Uterus (tissue), 3 donors: ENCODE measurements at regions not wholly inside any gene's neighbourhood (a gene's known extent, or its start where the extent isn't known, plus 50 kb on each side); places are given as distances from the start of the nearest gene placed in this dataset.

Experiments
- DNase-seq, 2 donors: peaks; one replicate each; pipeline ENCODE4 v3.0.0-alpha.2; 2019 to 2020
- H3K27ac ChIP-seq, 2 donors: fragments of 200-600 bp; sonication (generic); 1 replicate in 1 of 2; 2 replicates in 1 of 2; pipeline ENCODE4 v1.5.1; 2016 to 2018
- H3K27me3 ChIP-seq, 2 donors: fragments of 200-600 bp; sonication (generic); one replicate each; pipeline ENCODE4 v1.5.1; 2018 to 2019; ENCODE audit warnings: control low read depth in 1 of 2
- H3K36me3 ChIP-seq, 2 donors: fragments of 200-600 bp; sonication (generic); one replicate each; pipeline ENCODE4 v1.5.1; 2019; ENCODE audit warnings: control low read depth in 1 of 2
- H3K4me1 ChIP-seq, 2 donors: fragments of 200-600 bp; sonication (generic); one replicate each; pipeline ENCODE4 v1.5.1; 2018 to 2019; ENCODE audit warnings: control low read depth in 1 of 2
- H3K4me3 ChIP-seq, 2 donors: fragments of 200-600 bp; sonication (generic); 1 replicate in 1 of 2; 2 replicates in 1 of 2; pipeline ENCODE4 v1.5.1; 2018 to 2019; ENCODE audit warnings: mild to moderate bottlenecking in 1 of 2
- H3K9me3 ChIP-seq, 2 donors: fragments of 200-600 bp; sonication (generic); one replicate each; pipeline ENCODE4 v1.5.1; 2019; ENCODE audit warnings: control low read depth in 1 of 2
- CTCF ChIP-seq, 4 experiments: fragments of 200-600 bp in 2 of 4; fragments of 450-650 bp in 2 of 4; sonication (generic) in 2 of 4; IDR thresholded peaks; one replicate each; pipeline ENCODE4 v1.5.1; 2016 to 2019; ENCODE audit warnings: antibody characterized with exemption in 4 of 4, mild to moderate bottlenecking in 2 of 4, moderate library complexity in 1 of 4
- POLR2A ChIP-seq, 2 donors: fragments of 450-650 bp; IDR thresholded peaks; one replicate each; pipeline ENCODE4 v1.6.1; 2016; ENCODE audit warnings: antibody characterized with exemption in 2 of 2, mild to moderate bottlenecking in 1 of 2, moderate library complexity in 1 of 2
- intact Hi-C: fragments of 100-400 bp; cut with DNase I; formaldehyde crosslinking; loops from one replicate; pipeline ENCODE4 v1.15.1; 2023; ENCODE audit warnings: low total_unique reads
- donor health status: DM: yes; HTN: yes; CAD: no.

DNA sequence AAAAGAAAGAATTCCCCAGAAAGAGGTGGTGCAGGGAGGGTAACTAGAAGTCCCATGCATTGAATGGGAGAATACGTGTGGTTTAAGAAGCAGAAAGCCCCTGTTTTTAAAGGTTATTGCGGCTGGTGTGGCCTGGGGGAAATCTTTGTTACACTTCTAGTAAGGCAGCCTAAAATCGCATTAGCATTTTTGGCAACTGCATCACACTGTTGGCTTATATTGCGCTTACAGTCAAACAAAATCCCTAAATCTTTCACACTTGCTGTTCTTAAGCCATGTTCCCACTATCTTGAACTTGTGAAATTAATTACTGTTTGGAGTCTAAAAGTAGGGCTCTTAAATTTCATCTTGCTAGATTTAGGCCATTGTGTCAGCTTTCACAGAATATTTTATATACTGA, 66.0 kb upstream of the GOLIM4 start:
- Histone ChIP-seq H3K4me1 (no peaks in the 10 kb centered on the region), H3K27me3 (no peaks in the 10 kb centered on the region), H3K4me3 (no peak overlapping the region), H3K9me3 (no peaks in the 10 kb centered on the region), H3K36me3 (peaks cover 0 to 3% of the 10 kb centered on the region in 2 donors), H3K27ac (peak overlapping the region; percentile 44 to 52)
- no peak for TF ChIP-seq POLR2A (IDR thresholded peaks at IDR 0.05)
- no peak for TF ChIP-seq CTCF (IDR thresholded peaks at IDR 0.05)
- DNase-seq = peak in 1 of 2 donors; percentile 43
- intact Hi-C loops = loop anchor here (5.0 kb wide), 1 partner anchor 114 kb away; no protein-coding TSS in a partner anchor

- Histone ChIP-seq H3K9me3 (no peaks in the 10 kb centered on the region), H3K36me3 (peaks cover 0 to 3% of the 10 kb centered on the region in 2 donors), H3K4me1 (no peaks in the 10 kb centered on the region), H3K27me3 (no peaks in the 10 kb centered on the region), H3K4me3 (no peak overlapping the region), H3K27ac (no peak overlapping the region)
- intact Hi-C loops = no loop called here
- DNase-seq = no peak
- no peak for TF ChIP-seq CTCF (IDR thresholded peaks at IDR 0.05)
- TF ChIP-seq POLR2A (IDR thresholded peaks at IDR 0.05) = no peak
Measured at GRCh38 chr3:168157903-168158302, 62.2 kb upstream of the GOLIM4 start.

GRCh38 chr3:168157099-168157700, 61.5 kb upstream of the GOLIM4 start:
- DNase-seq = no peak
- Histone ChIP-seq H3K4me1 (no peaks in the 10 kb centered on the region), H3K4me3 (no peak overlapping the region), H3K9me3 (peaks cover 0 to 3% of the 10 kb centered on the region in 2 donors), H3K36me3 (peaks cover 0 to 3% of the 10 kb centered on the region in 2 donors), H3K27ac (no peak overlapping the region), H3K27me3 (no peaks in the 10 kb centered on the region)
- TF ChIP-seq POLR2A (IDR thresholded peaks at IDR 0.05) (no peak), CTCF (IDR thresholded peaks at IDR 0.05) (no peak)
- intact Hi-C loops = no loop called here

DNA sequence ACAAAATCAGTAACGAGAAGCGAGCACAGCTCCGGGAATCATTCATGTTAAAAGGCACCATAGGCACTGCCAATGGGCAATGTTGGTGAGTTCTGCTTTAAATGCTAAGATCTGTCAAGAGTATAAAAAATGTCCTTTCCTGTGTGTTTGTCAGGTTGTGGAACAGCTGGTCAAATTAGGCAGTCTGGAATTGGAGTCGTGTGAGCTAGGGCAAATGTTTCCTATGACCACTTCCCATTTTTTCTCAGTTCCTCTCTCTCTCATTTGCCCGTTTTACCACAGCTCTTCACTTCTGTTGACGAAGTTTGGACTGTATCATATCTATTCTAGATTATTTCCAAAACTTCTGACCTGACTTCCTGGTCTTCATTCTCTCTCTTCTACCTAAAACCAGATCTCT, 60.8 kb upstream of the GOLIM4 start:
- intact Hi-C loops = no loop called here

More for the DNA sequence above, 60.8 kb upstream of the GOLIM4 start:
- Histone ChIP-seq H3K4me3 (no peak overlapping the region), H3K9me3 (peaks cover 0 to 3% of the 10 kb centered on the region in 2 donors), H3K4me1 (no peaks in the 10 kb centered on the region), H3K36me3 (peaks cover 0 to 3% of the 10 kb centered on the region in 2 donors), H3K27me3 (no peaks in the 10 kb centered on the region), H3K27ac (no peak overlapping the region)
- no peak for DNase-seq
- TF ChIP-seq POLR2A (IDR thresholded peaks at IDR 0.05) (no peak), CTCF (IDR thresholded peaks at IDR 0.05) (no peak)
